ENCODE measurements at regions not wholly inside any gene's neighbourhood (a gene's known extent, or its start where the extent isn't known, plus 50 kb on each side); places are given as distances from the start of the nearest gene placed in this dataset.
"Not testable (repeated sequence)": the region's sequence is repeated elsewhere in the genome, so short reads cannot be mapped to it uniquely, and the experiment has no call there.

DNA sequence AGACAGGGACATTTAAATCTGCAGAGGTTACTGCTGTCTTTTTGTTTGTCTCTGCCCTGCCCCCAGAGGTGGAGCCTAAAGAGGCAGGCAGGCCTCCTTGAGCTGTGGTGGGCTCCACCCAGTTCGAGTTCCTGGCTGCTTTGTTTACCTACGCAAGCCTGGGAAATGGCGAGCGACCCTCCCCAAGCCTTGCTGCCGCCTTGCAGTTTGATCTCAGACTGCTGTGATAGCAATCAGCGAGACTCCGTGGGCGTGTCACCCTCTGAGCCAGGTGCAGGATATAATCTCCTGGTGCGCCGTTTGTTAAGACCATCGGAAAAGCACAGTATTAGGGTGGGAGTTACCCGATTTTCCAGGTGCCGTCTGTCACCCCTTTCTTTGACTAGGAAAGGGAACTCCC lies 93.3 kb downstream of the ANKRD30BL start:
- FAIRE-seq; DNase-seq (ENCODE audit: low spot score in 2 of 2): not testable (repeated sequence)

DNA sequence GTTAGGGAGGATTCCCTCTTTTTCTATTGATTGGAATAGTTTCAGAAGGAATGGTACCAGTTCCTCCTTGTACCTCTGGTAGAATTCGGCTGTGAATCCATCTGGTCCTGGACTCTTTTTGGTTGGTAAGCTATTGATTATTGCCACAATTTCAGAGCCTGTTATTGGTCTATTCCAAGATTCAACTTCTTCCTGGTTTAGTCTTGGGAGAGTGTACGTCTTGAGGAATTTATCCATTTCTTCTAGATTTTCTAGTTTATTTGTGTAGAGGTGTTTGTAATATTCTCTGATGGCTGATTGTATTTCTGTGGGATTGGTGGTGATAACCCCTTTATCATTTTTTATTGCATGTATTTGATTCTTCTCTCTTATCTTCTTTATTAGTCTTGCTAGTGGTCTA lies 96.4 kb downstream of the ANKRD30BL start:
- FAIRE-seq; DNase-seq (ENCODE audit: low spot score in 2 of 2): not testable (repeated sequence)

DNA sequence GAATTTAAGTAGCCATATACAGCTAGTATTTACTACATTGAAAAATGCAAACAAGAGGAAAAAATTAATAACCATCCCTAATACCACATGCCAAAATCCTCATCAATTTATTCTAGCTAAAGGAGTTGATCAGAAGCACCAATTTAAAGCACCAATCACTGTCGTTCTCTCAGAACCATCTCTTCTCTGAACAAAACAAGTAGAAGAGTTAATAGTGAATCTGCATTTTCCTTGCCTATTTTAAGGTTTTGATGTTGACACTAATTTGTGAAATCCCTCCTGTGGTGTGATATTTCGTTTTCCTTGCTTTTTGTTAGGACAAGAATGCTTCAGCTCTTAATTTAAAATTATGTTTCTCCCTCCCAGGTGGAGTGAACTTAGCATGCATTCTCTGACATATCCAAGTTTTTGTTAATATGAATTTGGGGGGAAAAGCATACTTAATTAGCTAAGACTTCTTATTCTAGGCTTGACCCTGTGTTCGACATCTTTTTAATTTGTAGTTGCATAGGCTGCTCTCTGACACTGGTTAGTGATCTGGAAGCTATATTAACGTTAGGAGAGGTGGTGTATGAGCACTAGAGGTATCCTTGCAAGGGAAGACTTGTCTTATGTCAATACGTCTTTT lies 122.0 kb downstream of the ANKRD30BL start:
- FAIRE-seq: not testable (repeated sequence)

DNA sequence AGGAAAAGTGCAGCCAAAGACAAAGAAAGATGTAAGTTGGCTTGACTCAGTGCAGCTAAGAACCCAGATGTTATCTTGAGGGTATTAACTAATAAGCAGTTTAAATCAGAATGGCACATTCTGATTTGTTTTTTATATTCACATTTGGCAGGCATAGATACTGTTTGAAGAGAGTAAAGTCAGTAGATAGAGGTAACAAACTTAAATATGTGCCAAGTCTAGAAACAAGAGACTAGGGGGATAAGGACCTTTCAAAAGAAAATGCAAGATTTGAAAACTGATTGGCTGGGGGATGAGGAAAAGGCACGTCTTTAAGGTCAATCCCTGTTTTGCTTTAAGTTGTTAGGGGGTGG lies 122.9 kb downstream of the ANKRD30BL start:
- not testable (repeated sequence) for FAIRE-seq; DNase-seq (ENCODE audit: low spot score in 2 of 2)

More for the DNA sequence above, 122.0 kb downstream of the ANKRD30BL start:
- DNase-seq (ENCODE audit: low spot score in 2 of 2): not testable (repeated sequence)

DNA sequence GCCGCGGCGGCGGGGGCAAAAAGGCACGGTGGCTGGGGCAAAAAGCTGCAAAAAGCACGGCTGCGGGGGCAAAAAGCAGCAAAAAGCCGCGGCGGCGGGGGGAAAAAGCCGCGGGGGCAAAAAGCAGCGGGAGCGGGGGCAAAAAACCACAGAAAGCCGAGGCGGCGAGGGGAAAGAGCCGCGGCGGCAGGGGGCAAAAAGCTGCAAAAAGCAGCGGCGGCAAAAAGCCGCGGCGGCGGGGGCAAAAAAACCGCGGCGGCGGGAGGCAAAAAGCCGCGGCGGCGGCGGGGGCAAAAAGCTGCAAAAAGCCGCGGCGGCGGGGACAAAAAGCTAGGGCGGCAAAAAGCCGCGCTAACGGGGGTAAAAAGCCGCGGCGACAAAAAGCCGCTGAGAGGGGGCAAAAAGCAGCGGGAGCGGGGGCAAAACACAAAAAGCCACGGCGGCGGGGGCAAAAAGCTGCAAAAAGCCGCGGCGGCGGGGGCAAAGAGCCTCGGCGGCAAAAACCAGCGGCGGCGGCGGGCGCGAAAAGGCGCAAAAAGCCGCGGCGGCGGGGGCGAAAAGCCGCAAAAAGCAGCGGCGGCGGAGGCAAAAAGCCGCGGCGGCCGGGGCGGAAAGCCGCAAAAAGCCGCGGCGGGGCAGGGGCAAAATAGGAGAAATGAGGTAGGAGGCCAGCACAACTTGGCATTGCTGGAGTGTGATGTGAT lies 123.4 kb downstream of the ANKRD30BL start:
- DNase-seq (ENCODE audit: low spot score in 2 of 2) (peak in 1 of 2 donors; percentile 3), FAIRE-seq (no peak)

DNA sequence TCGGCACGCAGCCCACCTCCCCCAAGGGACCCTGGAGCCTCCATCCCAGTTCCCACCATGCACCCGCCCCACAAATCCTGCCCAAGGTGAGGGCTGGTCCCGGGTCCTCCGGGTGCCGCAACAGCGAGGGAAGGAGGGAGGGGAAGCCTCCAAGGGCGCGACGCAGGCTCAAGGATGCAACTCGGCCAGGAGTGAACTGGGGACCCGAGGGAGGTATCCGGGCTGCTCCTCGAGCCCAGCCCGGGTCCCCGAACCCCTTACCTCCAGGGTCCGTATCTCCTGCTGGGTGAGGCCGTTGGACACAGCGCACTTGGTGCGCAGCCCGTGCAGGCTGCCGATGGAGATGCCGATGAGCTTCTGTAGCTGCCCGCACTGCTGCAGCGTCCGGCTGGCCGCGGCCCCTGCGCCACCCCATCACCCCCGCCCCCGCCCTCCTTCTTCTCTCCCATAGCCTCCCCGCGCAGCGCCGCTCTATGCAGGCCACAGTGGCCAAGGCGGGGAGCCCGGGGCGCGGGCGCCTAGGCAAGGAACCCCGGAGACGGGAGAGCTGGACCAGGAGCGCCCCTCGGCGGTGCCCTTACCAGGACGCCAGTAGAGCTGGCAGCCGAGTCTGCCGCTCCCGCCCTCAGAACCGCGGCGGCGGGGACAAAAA lies 124.1 kb downstream of the ANKRD30BL start:
- FAIRE-seq: no peak
- DNase-seq (ENCODE audit: low spot score in 2 of 2): peak in 1 of 2 donors; percentile 25

DNA sequence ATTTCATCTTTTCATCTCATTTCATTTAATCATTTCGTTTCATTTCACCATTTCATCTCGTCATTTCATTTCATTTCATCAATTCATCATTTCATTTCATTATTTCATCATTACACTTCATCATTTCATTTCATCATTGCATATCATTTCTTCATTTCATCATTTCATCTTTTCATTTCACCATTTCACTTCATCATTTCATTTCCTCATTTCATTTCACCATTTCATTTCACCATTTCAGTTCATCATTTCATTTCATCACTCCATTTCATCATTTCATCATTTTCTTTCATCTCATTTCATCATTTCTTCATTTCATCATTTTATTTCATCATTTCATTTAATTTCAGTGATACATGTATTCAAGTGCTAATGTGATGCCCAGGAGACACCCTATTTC lies 127.1 kb downstream of the ANKRD30BL start:
- no peak for DNase-seq (ENCODE audit: low spot score in 2 of 2)
- peak; percentile 36 for FAIRE-seq

DNA sequence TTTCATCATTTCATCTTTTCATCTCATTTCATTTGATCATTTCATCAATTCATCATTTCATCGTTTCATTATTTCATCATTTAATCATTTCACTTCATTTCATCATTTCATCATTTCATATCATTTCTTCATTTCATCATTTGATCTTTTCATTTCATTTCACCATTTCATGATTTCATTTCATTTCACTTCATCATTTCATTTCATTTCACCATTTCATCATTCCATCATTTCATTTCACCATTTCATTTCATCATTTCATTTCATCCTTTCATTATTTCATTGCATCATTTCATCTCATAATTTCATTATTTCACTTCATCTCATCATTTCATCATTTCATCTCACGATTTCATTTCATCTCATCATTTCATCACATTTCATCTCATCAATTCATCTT lies 127.8 kb downstream of the ANKRD30BL start:
- peak; percentile 24 for FAIRE-seq
- no peak for DNase-seq (ENCODE audit: low spot score in 2 of 2)

DNA sequence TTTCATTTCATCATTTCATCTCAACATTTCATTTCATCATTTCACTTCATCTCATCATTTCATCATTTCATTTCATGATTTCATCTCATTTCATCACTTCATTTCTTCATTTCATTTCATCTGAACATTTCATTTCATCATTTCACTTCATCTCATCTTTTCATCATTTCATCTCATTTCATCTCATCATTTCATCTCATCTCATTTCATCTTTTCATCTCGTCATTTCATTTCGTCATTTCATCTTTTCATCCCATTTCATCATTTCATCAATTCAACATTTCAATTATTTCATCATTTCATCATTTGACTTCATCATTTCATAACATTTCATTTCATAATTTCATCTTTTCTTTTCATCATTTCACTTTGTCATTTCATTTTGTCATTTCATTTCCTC lies 128.4 kb downstream of the ANKRD30BL start:
- DNase-seq (ENCODE audit: low spot score in 2 of 2) (no peak), FAIRE-seq (no peak)

DNA sequence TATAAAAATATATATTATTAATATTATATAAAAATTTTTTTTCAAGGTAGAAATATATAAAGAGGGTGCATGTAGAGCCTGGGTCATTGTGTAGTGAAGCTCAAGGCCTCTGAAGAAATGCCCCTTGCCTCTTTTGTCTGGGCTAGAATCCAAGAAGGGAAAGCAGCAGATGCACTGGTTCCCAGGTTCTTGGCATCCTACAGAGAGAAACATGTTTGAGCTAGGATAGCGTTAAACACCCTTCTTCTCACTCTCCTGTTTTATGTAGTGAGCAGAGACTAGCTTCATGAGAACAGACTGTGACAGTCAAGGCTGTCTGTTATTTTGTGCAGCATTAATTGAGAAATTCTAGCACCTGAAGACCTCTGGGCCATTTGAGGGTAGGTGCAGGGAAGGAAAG lies 149.7 kb downstream of the ANKRD30BL start:
- not testable (repeated sequence) for FAIRE-seq; DNase-seq (ENCODE audit: low spot score in 2 of 2)

DNA sequence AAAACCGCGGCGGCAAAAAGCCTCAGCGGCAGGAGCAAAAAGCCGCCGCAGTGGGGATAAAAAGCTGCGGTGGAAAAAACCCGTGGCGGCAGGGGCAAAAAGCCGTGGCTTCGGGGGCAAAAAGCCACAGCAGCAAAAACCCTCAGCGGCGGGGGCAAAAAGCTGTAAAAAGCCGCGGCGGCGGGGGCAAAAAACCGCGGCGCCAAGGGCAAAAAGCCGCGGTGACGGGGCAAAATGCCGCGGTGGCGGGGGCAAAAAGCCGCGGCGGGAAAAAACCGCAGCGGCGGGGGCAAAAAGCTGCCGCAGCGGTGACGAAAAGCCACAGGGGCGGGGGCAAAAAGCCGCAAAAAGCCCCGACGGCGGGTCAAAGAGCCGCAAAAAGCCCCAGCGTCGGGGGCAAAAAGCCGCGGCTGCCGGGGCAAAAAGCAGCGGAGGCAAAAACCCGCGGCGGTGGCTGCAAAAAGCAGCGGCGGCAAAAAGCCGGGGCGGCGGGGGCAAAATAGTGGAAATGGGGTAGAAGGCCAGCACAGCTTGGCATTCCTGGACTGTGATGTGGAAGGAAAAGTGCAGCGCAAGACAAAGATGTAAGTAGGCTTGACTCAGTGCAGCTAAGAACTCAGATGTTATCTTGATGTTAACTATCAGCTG lies 151.8 kb downstream of the ANKRD30BL start:
- DNase-seq (ENCODE audit: low spot score in 2 of 2) (no peak), FAIRE-seq (no peak)

DNA sequence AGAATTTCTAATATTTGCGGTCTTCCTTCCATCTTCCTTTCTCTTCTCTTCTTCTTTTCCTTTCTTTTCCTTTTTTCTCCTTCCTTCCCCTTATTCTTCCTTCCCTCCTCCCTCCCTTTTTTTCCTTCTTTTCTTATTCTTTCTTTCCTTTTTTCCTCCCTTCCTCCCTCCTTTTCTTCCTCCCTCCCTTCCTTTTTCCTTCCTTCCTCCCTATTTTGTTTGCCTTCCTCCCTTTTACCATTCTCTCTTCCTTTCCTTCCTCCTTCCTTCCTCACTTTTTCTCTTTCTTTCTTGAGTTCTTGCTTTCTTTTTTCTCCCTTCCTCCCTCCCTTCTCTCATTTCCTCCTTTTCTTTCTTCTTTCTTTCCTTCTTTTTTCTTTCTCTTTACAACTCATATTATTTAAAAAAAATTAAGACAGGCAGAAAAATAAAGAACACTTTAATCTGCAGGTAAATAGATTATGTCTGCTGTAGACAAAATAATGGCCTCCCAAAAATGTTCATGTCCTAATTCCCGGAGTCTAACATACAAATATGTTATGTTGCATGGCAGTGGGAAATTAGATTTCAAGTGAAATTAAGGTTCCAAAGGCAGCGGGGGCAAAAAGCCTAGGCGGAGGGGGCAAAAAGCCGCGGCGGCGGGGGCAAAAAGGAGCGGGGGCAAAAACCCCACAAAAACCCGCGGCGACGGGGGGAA lies 152.4 kb downstream of the ANKRD30BL start:
- no peak for DNase-seq (ENCODE audit: low spot score in 2 of 2)
- FAIRE-seq: no peak

DNA sequence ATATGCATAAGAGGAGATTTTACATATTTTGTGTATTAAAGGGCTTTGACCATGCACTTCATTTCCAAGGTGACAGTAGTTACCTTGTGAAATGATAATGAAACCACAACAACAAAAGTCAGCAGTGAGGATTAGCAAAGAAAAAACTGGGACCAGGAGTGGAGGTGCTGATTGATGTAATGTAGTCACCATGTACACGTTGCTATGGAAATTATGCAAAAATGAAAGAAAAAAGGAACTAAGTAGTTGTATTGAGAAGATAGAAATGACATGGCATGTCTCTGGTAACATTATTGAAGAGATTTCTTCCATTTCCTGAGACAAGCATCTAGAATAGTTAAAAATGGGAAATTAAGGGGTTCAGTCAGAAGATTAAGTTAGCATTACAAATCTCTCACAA lies 171.0 kb downstream of the ANKRD30BL start:
- not testable (repeated sequence) for DNase-seq (ENCODE audit: low spot score in 2 of 2); FAIRE-seq

DNA sequence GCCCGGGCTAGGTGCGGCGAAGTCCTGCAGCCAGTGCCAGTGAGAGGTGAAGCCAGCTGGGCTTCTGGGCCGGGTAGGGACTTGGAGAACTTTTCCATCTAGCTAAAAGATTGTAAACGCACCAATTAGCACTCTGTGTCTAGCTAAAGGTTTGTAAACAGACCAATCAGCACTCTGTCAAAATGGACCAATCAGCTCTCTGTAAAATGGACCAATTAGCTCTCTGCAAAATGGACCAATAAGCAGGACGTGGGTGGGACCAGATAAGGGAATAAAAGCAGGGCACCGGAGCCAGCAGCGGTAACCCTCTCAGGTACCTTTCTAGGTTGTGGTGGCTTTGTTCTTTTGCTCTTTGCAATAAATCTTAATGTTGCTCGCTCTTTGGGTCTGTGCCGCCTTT lies 195.1 kb downstream of the ANKRD30BL start:
- DNase-seq (ENCODE audit: low spot score in 2 of 2); FAIRE-seq: not testable (repeated sequence)

DNA sequence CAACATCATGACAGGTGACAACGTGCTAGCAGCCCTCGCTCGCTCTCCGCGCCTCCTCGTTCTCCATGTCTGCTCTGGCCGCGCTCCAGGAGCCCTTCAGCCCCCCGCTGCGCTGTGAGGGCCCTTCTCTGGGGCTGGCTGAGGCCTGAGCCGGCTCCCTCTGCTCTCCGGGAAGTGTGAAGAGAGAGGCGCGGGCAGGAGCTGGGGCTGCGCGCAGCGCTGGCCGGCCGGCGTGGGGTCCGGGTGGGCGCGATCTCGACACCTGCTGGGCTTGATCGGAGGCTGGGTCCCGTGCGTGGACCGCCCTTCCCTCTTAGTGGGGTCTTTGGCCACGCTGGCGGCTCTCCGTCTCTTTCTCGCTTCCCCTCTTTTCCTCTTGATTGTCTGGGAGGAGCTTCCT lies 195.5 kb downstream of the ANKRD30BL start:
- no peak for FAIRE-seq
- no peak for DNase-seq (ENCODE audit: low spot score in 2 of 2)

DNA sequence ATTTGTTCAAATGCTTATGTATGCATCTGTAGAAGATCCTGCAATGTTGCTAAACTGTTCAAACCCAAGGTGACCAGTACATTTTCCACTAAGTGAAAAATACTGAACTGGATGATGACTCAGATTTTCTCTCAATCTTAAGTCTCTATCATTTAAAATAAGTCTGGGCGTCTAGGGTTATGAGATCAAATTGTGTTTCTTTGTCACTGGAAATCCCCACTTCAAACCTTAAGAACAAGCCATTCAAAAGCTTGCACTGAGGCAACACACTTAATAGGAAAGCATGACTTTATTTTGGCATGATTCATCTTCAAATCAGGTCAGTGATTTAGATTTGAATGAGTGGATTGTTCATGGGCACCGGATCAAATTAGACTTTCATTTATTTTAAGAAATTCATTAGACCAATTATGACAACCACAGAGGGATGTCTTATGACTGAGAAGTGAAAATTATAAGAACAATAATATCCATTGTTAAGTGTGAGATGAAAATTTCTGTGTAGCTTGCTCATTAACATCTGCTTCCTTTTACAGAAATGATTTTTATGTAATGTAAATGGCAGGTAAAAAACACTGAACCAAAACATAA lies 203.6 kb downstream of the ANKRD30BL start:
- FAIRE-seq: peak; percentile 6
- DNase-seq (ENCODE audit: low spot score in 2 of 2): not testable (repeated sequence)

DNA sequence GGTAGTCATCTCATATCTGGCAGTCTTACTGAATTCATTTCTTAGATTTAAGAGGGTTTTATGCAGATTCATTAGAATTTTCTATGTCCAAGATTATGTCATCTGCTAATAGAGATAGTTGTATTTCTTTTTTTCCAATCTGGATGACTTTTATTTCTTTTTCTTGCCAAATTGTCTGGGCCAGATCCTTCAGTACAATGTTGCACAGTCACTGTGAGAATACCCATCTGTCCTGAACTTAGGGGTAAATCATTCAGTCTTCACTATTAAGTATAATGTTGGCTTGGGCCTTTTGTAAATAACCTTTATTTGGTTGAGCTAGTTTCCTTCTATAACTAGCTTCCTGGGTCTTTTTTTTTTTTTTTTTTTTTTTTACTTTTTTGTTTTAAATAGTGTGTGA lies 213.1 kb downstream of the ANKRD30BL start:
- not testable (repeated sequence) for DNase-seq (ENCODE audit: low spot score in 2 of 2); FAIRE-seq

DNA sequence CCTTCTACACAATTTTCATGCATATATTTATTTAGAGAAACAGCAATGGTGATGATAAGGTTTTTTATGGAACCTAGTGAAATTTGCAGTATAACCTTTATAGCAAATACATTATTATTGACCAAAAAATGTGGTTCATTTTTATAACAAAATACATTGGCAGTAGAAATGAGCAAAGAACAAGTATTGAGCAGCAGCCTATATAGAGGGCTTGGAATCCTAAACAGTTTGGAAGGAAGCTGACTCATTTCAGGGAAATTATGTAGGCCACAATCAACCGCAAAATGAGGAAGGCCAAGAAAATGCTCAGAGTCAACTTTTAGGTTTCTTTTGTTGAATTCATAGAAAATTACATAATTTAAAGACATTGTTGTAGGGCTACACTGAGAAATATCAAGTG lies 238.5 kb downstream of the ANKRD30BL start:
- FAIRE-seq; DNase-seq (ENCODE audit: low spot score in 2 of 2): not testable (repeated sequence)

DNA sequence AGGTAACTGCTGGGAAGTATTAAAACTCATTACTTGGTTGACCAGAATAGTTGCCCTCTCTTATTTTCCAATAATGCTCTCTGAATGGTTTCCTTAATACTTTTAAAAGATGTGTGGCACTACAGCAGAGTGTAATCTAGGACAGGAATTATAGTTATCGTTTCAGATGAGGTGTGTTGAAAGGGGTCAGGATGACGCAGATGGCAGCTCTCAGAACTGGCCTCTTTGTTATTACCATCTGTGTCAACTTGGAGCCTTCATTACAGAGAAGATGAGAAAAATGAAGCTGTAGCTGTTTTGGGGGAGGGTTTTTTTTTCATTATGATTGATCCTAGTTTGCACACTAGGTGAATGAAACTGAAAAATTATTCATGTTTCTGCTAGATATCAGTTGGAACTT lies 238.9 kb downstream of the ANKRD30BL start:
- not testable (repeated sequence) for DNase-seq (ENCODE audit: low spot score in 2 of 2); FAIRE-seq

Data from frontal cortex (tissue), 3 donors.